ENCODE measurements at regions not wholly inside any gene's neighbourhood (a gene's known extent, or its start where the extent isn't known, plus 50 kb on each side); places are given as distances from the start of the nearest gene placed in this dataset.

- TF ChIP-seq, protein P1, sequence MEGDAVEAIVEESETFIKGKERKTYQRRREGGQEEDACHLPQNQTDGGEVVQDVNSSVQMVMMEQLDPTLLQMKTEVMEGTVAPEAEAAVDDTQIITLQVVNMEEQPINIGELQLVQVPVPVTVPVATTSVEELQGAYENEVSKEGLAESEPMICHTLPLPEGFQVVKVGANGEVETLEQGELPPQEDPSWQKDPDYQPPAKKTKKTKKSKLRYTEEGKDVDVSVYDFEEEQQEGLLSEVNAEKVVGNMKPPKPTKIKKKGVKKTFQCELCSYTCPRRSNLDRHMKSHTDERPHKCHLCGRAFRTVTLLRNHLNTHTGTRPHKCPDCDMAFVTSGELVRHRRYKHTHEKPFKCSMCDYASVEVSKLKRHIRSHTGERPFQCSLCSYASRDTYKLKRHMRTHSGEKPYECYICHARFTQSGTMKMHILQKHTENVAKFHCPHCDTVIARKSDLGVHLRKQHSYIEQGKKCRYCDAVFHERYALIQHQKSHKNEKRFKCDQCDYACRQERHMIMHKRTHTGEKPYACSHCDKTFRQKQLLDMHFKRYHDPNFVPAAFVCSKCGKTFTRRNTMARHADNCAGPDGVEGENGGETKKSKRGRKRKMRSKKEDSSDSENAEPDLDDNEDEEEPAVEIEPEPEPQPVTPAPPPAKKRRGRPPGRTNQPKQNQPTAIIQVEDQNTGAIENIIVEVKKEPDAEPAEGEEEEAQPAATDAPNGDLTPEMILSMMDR (conservative IDR thresholded peaks at IDR 0.05; ENCODE audit: low read depth in 2 of 2) = no peak
- TF ChIP-seq EZH2 (IDR thresholded peaks at IDR 0.05; ENCODE audit: low read depth, unreplicated experiment) = no peak
- TF ChIP-seq POLR2AphosphoS5 (IDR thresholded peaks at IDR 0.05; ENCODE audit: low read depth) = no peak
- TF ChIP-seq, protein P2, sequence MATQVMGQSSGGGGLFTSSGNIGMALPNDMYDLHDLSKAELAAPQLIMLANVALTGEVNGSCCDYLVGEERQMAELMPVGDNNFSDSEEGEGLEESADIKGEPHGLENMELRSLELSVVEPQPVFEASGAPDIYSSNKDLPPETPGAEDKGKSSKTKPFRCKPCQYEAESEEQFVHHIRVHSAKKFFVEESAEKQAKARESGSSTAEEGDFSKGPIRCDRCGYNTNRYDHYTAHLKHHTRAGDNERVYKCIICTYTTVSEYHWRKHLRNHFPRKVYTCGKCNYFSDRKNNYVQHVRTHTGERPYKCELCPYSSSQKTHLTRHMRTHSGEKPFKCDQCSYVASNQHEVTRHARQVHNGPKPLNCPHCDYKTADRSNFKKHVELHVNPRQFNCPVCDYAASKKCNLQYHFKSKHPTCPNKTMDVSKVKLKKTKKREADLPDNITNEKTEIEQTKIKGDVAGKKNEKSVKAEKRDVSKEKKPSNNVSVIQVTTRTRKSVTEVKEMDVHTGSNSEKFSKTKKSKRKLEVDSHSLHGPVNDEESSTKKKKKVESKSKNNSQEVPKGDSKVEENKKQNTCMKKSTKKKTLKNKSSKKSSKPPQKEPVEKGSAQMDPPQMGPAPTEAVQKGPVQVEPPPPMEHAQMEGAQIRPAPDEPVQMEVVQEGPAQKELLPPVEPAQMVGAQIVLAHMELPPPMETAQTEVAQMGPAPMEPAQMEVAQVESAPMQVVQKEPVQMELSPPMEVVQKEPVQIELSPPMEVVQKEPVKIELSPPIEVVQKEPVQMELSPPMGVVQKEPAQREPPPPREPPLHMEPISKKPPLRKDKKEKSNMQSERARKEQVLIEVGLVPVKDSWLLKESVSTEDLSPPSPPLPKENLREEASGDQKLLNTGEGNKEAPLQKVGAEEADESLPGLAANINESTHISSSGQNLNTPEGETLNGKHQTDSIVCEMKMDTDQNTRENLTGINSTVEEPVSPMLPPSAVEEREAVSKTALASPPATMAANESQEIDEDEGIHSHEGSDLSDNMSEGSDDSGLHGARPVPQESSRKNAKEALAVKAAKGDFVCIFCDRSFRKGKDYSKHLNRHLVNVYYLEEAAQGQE (IDR thresholded peaks at IDR 0.05; ENCODE audit: unreplicated experiment) = no peak
- TF ChIP-seq NANOG (IDR thresholded peaks at IDR 0.05; ENCODE audit: borderline replicate concordance) = no peak
- no peak for TF ChIP-seq EZH2phosphoT487 (IDR thresholded peaks at IDR 0.05; ENCODE audit: unreplicated experiment)
- TF ChIP-seq STAT1 (IDR thresholded peaks at IDR 0.05; ENCODE audit: unreplicated experiment) = no peak
- TF ChIP-seq JUNB (IDR thresholded peaks at IDR 0.05; ENCODE audit: unreplicated experiment) = no peak
- no peak for TF ChIP-seq CREB1 (CRISPR knock-in tag; IDR thresholded peaks at IDR 0.05; ENCODE audit: low read depth)
- no peak for TF ChIP-seq ZNF114 (CRISPR knock-in tag; IDR thresholded peaks at IDR 0.05)
- no peak for TF ChIP-seq ZNF331 (CRISPR knock-in tag; IDR thresholded peaks at IDR 0.05; ENCODE audit: low read depth)
- TF ChIP-seq ZNF462 (CRISPR knock-in tag; IDR thresholded peaks at IDR 0.05) = no peak
These were observed 379.5 kb downstream of the GLRX3 start for GRCh38 chr10:130515670-130516069.

All from GM23338 (cell line).